Cardiac fibroblast (primary cell): ENCODE measurements at regions not wholly inside any gene's neighbourhood (a gene's known extent, or its start where the extent isn't known, plus 50 kb on each side); places are given as distances from the start of the nearest gene placed in this dataset.

Experiments
- DNase-seq, 2 donors: peaks; one replicate each; pipeline versions ENCODE4 v3.0.0 to v3.0.0-alpha.2; 2010; ENCODE audit warnings: low read depth in 2 of 2
- H3K4me3 ChIP-seq, 2 donors: replicated peaks in 1 of 2; 1 replicate in 1 of 2; 2 replicates in 1 of 2; pipeline ENCODE4 v1.5.1; 2011; ENCODE audit warnings: low read depth in 2 of 2, low read length in 2 of 2, mild to moderate bottlenecking in 2 of 2, moderate library complexity in 1 of 2
- TF ChIP-seq, protein P1 (sequence below): IDR thresholded peaks from one replicate; pipeline ENCODE4 v1.5.1; 2011; ENCODE audit warnings: low read depth, mild to moderate bottlenecking, low read length, inconsistent platforms

DNA sequence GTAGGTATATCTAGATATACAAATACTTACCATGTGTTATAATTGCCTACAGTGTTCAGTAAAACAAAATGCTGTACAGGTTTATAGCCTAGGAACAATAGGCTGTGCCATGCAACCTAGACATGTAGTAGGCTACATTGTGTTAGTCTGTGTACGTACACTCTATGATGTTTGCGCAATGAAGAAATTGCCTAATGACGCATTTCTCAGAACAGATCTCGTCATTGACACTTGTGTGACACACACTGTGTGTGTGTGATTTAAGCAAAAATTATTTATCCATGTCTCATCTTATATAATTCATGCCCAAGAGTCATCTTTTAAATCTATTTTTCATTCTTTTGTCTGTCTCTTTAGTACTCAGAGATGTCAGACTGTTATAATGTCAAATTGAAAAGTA is 1888.8 kb upstream of the PCDH20 start:
- TF ChIP-seq, protein P1, sequence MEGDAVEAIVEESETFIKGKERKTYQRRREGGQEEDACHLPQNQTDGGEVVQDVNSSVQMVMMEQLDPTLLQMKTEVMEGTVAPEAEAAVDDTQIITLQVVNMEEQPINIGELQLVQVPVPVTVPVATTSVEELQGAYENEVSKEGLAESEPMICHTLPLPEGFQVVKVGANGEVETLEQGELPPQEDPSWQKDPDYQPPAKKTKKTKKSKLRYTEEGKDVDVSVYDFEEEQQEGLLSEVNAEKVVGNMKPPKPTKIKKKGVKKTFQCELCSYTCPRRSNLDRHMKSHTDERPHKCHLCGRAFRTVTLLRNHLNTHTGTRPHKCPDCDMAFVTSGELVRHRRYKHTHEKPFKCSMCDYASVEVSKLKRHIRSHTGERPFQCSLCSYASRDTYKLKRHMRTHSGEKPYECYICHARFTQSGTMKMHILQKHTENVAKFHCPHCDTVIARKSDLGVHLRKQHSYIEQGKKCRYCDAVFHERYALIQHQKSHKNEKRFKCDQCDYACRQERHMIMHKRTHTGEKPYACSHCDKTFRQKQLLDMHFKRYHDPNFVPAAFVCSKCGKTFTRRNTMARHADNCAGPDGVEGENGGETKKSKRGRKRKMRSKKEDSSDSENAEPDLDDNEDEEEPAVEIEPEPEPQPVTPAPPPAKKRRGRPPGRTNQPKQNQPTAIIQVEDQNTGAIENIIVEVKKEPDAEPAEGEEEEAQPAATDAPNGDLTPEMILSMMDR = no peak
- DNase-seq = no peak
- no peak overlapping the region for H3K4me3 ChIP-seq

- TF ChIP-seq, protein P1 = no peak
- no peak for DNase-seq
- no peak overlapping the region for H3K4me3 ChIP-seq
These were observed 1884.3 kb upstream of the PCDH20 start for GRCh38 chr13:63299866-63300394.

- no peak for DNase-seq
- no peak overlapping the region for H3K4me3 ChIP-seq
- TF ChIP-seq, protein P1 = no peak
These were observed 1881.5 kb upstream of the PCDH20 start for GRCh38 chr13:63297163-63297562.

- no peak overlapping the region for H3K4me3 ChIP-seq
- no peak for DNase-seq
- TF ChIP-seq, protein P1 = no peak
These were observed 1876.1 kb upstream of the PCDH20 start for GRCh38 chr13:63291701-63292100.

DNA sequence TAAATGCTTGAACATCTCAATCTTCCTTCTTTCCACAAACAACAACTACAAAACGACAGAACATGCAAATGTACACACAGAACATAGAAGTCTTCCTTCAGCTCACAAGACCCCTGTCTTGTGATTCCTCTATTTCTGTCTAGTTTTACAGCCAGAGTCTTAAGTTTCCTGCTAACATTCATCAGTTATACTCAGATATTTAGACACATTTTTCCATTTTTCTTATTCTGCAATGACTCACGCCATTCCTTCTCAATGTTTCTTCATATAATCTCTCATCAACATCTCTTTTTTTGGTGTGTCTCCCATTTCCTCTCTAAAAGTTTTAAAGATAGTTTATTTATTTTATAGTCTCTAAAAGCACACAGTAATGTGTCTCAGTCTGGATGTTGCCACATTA is 1872.9 kb upstream of the PCDH20 start:
- DNase-seq = peak in 1 of 2 donors; percentile 12
- TF ChIP-seq, protein P1 = no peak
- no peak overlapping the region for H3K4me3 ChIP-seq

DNA sequence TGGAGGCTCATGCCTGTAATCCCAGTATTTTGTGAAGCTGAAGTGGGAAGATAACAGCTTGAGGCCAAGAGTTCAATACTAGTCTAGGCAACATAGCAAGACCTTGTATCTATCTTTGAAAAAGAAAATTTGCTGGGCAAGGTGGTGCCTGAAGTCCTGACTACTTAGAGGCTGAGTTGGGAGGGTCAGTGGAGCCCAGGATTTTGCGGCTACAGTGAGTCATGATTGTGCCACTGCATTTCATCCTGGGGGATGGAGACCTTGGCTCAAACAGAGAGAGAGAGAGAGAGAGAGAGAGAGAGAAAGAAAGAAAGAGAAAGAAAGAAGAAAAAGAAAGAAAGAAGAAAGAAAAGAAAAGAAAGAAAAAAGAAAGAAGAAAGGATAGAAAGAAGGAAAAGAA is 1872.3 kb upstream of the PCDH20 start:
- TF ChIP-seq, protein P1 = no peak
- DNase-seq = no peak
- H3K4me3 ChIP-seq = no peak overlapping the region

DNA sequence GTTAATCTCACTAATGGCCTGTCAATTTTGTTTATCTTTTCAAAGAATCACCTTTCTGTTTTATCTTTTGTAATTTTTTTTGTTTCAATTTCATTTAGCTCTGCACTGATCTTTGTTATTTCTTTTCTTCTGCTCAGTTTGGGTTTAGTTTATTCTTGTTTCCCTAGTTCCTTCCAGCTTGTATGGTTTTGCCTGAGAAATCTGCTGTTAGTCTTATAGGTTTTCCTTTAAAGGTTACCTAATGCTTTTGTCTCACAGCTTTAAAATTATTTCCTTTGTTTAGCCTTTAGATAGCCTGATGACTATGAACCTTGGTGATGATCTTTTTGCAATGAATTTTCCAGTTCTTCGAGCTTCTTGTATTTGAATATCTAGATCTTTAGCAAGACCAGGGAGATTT is 1869.8 kb upstream of the PCDH20 start:
- no peak for DNase-seq
- no peak overlapping the region for H3K4me3 ChIP-seq
- TF ChIP-seq, protein P1 = no peak
